Astrocyte (in vitro differentiated cells and primary cell): ENCODE measurements at regions not wholly inside any gene's neighbourhood (a gene's known extent, or its start where the extent isn't known, plus 50 kb on each side); places are given as distances from the start of the nearest gene placed in this dataset.
A peak's percentile ranks its signal among the peaks of the same experiment; 100 is the strongest.

ENCODE experiments used
- DNase-seq: peaks from one replicate; pipeline ENCODE4 v3.0.0-alpha.2; 2010; ENCODE audit warnings: low read depth
- FAIRE-seq: peaks from 2 replicates; lab custom pipeline; 2011; peaks lifted over from hg19 to GRCh38; lab: Jason Lieb, UNC
- H2AFZ ChIP-seq: 2 replicates; pipeline ENCODE4 v1.6.0; 2012; ENCODE audit warnings: low read depth, low read length, inconsistent platforms
- H3K27ac ChIP-seq: 2 replicates; pipeline ENCODE4 v1.5.1; 2011; ENCODE audit warnings: low read depth, low read length, inconsistent platforms
- H3K27me3 ChIP-seq: 2 replicates; pipeline ENCODE4 v1.6.0; 2011; ENCODE audit warnings: low read length, inconsistent platforms; ENCODE audit not compliant: insufficient read depth
- H3K36me3 ChIP-seq: 2 replicates; pipeline ENCODE4 v1.5.1; 2011; ENCODE audit warnings: low read length, inconsistent platforms; ENCODE audit not compliant: insufficient read depth
- H3K4me1 ChIP-seq: 2 replicates; pipeline ENCODE4 v1.5.1; 2011; ENCODE audit warnings: low read length, inconsistent platforms; ENCODE audit not compliant: insufficient read depth
- H3K4me2 ChIP-seq: 2 replicates; pipeline ENCODE4 v1.6.0; 2012; ENCODE audit warnings: low read length, inconsistent platforms
- H3K4me3 ChIP-seq: 2 replicates; pipeline ENCODE4 v1.5.1; 2011; ENCODE audit warnings: low read depth, mild to moderate bottlenecking, low read length, inconsistent platforms; ENCODE audit not compliant: insufficient read depth
- H3K79me2 ChIP-seq: 2 replicates; pipeline ENCODE4 v1.6.0; 2012; ENCODE audit warnings: mild to moderate bottlenecking, low read length, inconsistent platforms; ENCODE audit not compliant: insufficient read depth
- H3K9ac ChIP-seq: 2 replicates; pipeline ENCODE4 v1.6.0; 2012; ENCODE audit warnings: mild to moderate bottlenecking, low read length, inconsistent platforms
- H3K9me3 ChIP-seq: 2 replicates; pipeline ENCODE4 v1.5.1; 2012; ENCODE audit warnings: low read depth, mild to moderate bottlenecking, low read length, inconsistent platforms; ENCODE audit not compliant: insufficient read depth
- H4K20me1 ChIP-seq: 2 replicates; pipeline ENCODE4 v1.6.0; 2012; ENCODE audit warnings: low read length, inconsistent platforms; ENCODE audit not compliant: insufficient read depth
- H3K27ac Mint-ChIP-seq: one replicate; pipeline ENCODE4 v1.8.0; 2021; ENCODE audit warnings: mild to moderate bottlenecking, mixed read lengths; ENCODE audit not compliant: unreplicated experiment
- H3K27me3 Mint-ChIP-seq: one replicate; pipeline ENCODE4 v1.8.0; 2021; ENCODE audit warnings: low read depth, mixed read lengths; ENCODE audit not compliant: unreplicated experiment
- H3K36me3 Mint-ChIP-seq: one replicate; pipeline ENCODE4 v1.8.0; 2021; ENCODE audit warnings: low read depth, mixed read lengths; ENCODE audit not compliant: unreplicated experiment
- H3K4me1 Mint-ChIP-seq: one replicate; pipeline ENCODE4 v1.8.0; 2021; ENCODE audit warnings: low read depth, mixed read lengths; ENCODE audit not compliant: unreplicated experiment
- H3K4me3 Mint-ChIP-seq: one replicate; pipeline ENCODE4 v1.8.0; 2021; ENCODE audit warnings: mild to moderate bottlenecking, moderate library complexity, mixed read lengths; ENCODE audit not compliant: unreplicated experiment
- H3K9me3 Mint-ChIP-seq: one replicate; pipeline ENCODE4 v1.8.0; 2021; ENCODE audit warnings: mild to moderate bottlenecking, mixed read lengths; ENCODE audit not compliant: unreplicated experiment
- CTCF ChIP-seq: IDR thresholded peaks from 2 replicates; pipeline ENCODE4 v1.5.1; 2011; ENCODE audit warnings: low read depth, mild to moderate bottlenecking, inconsistent platforms, low read length, moderate library complexity; ENCODE audit not compliant: insufficient read depth
- EZH2 ChIP-seq: IDR thresholded peaks from 2 replicates; pipeline ENCODE4 v1.6.1; 2012; ENCODE audit warnings: mild to moderate bottlenecking, low read length, inconsistent platforms; ENCODE audit not compliant: insufficient read depth

DNA sequence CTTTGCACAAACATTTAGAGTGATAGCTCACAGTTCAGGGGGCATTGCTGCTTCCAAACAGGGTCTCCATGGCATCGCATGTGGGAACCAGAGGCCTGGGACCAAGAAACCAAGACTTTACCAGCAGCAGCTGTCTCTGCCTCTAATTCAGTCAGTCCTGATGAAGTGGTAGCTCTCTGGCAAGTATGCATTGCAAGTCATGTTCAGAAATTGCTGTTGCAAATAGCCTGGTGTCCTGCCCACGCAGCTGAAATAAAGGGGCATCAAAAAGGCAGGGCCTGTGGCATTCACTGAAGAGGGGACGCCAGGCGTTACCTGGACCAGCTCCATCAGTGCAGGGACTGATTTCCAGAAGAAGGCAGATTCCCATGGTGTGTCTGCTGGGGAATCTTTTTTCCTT lies 121.3 kb downstream of the CD47 start:
- Mint-ChIP-seq H3K4me3 (no peak overlapping the region), H3K9me3 (no peaks in the 10 kb centered on the region), H3K27ac (no peak overlapping the region), H3K27me3 (peaks cover 5% of the 10 kb centered on the region), H3K36me3 (no peaks in the 10 kb centered on the region), H3K4me1 (peaks cover 4% of the 10 kb centered on the region)
- H2AFZ ChIP-seq: no peak overlapping the region
- H3K79me2 ChIP-seq: no peaks in the 10 kb centered on the region
- no peak overlapping the region for H3K9ac ChIP-seq
- no peak for DNase-seq
- no peak overlapping the region for H3K27ac ChIP-seq
- FAIRE-seq: no peak
- no peak for TF ChIP-seq EZH2
- TF ChIP-seq CTCF: no peak
- H4K20me1 ChIP-seq: no peaks in the 10 kb centered on the region
- H3K9me3 ChIP-seq: no peaks in the 10 kb centered on the region
- H3K4me2 ChIP-seq: peak overlapping the region; percentile 64
- H3K27me3 ChIP-seq: no peaks in the 10 kb centered on the region
- peaks cover 9% of the 10 kb centered on the region for H3K4me1 ChIP-seq
- no peak overlapping the region for H3K4me3 ChIP-seq
- no peaks in the 10 kb centered on the region for H3K36me3 ChIP-seq

GRCh38 chr3:107966276-107966675 lies 124.6 kb downstream of the CD47 start:
- no peaks in the 10 kb centered on the region for H3K79me2 ChIP-seq
- FAIRE-seq: no peak
- no peak overlapping the region for H2AFZ ChIP-seq
- no peak overlapping the region for H3K4me3 Mint-ChIP-seq
- peaks cover 9% of the 10 kb centered on the region for H3K4me1 ChIP-seq
- H3K4me2 ChIP-seq: no peak overlapping the region
- no peak overlapping the region for H3K27ac ChIP-seq
- H3K36me3 ChIP-seq: no peaks in the 10 kb centered on the region
- no peak overlapping the region for H3K4me3 ChIP-seq
- H3K27me3 Mint-ChIP-seq: peaks cover 5% of the 10 kb centered on the region
- TF ChIP-seq EZH2 (no peak), CTCF (no peak)
- DNase-seq: no peak
- H3K27me3 ChIP-seq: no peaks in the 10 kb centered on the region
- peaks cover 10% of the 10 kb centered on the region for H3K4me1 Mint-ChIP-seq
- H3K9me3 Mint-ChIP-seq: peaks cover 3% of the 10 kb centered on the region
- H3K36me3 Mint-ChIP-seq: no peaks in the 10 kb centered on the region
- H3K27ac Mint-ChIP-seq: no peak overlapping the region
- no peak overlapping the region for H3K9ac ChIP-seq
- H4K20me1 ChIP-seq: no peaks in the 10 kb centered on the region
- no peaks in the 10 kb centered on the region for H3K9me3 ChIP-seq

DNA sequence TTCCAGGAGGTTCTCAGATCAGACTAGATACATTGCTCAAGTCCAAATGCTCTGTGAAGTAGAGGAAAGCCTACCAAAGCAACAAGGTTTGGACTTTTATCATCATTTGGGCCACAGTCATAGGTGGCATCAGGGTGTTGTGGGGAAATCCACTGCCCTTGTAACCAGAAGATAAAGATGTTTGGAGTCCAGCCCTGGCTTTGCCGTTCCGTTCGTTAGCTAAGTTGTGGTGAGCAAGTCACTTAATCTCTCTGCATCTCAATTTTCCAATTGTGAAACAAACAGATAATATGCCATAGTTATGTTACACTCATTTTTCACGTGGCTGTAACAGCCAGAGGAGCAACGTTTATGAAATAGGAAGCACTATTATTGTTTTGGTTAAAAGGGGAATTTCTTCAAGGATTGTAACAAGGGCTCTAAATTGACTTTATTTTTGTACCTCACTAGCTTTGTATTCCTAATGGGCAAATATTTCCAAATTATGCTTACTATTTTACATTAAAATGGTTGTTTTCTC lies 125.6 kb downstream of the CD47 start:
- H3K36me3 ChIP-seq: no peaks in the 10 kb centered on the region
- Mint-ChIP-seq H3K9me3 (peaks cover 3% of the 10 kb centered on the region), H3K27ac (no peak overlapping the region), H3K36me3 (no peaks in the 10 kb centered on the region), H3K27me3 (peaks cover 2% of the 10 kb centered on the region), H3K4me3 (no peak overlapping the region), H3K4me1 (peaks cover 10% of the 10 kb centered on the region)
- no peak for TF ChIP-seq EZH2
- no peak for TF ChIP-seq CTCF
- H3K27me3 ChIP-seq: no peaks in the 10 kb centered on the region
- no peak overlapping the region for H3K9ac ChIP-seq
- H3K4me3 ChIP-seq: no peak overlapping the region
- no peak overlapping the region for H3K27ac ChIP-seq
- no peak for DNase-seq
- no peaks in the 10 kb centered on the region for H3K9me3 ChIP-seq
- H3K4me1 ChIP-seq: peaks cover 2% of the 10 kb centered on the region
- H3K79me2 ChIP-seq: no peaks in the 10 kb centered on the region
- no peak overlapping the region for H2AFZ ChIP-seq
- FAIRE-seq: no peak
- H4K20me1 ChIP-seq: no peaks in the 10 kb centered on the region
- H3K4me2 ChIP-seq: no peak overlapping the region
